ENCODE measurements at regions not wholly inside any gene's neighbourhood (a gene's known extent, or its start where the extent isn't known, plus 50 kb on each side); places are given as distances from the start of the nearest gene placed in this dataset.

- CTCF ChIA-PET, result no interaction called here
Measured at GRCh38 chr21:28752131-28752530, 240.5 kb downstream of the LTN1 start.

GRCh38 chr21:28751176-28751575 is 241.5 kb downstream of the LTN1 start:
- DNase-seq, result no peak
- H3K36me3 Mint-ChIP-seq (ENCODE audit: insufficient read depth, unreplicated experiment), result no peaks in the 10 kb centered on the region
- TF ChIP-seq, protein P1, sequence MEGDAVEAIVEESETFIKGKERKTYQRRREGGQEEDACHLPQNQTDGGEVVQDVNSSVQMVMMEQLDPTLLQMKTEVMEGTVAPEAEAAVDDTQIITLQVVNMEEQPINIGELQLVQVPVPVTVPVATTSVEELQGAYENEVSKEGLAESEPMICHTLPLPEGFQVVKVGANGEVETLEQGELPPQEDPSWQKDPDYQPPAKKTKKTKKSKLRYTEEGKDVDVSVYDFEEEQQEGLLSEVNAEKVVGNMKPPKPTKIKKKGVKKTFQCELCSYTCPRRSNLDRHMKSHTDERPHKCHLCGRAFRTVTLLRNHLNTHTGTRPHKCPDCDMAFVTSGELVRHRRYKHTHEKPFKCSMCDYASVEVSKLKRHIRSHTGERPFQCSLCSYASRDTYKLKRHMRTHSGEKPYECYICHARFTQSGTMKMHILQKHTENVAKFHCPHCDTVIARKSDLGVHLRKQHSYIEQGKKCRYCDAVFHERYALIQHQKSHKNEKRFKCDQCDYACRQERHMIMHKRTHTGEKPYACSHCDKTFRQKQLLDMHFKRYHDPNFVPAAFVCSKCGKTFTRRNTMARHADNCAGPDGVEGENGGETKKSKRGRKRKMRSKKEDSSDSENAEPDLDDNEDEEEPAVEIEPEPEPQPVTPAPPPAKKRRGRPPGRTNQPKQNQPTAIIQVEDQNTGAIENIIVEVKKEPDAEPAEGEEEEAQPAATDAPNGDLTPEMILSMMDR (IDR thresholded peaks at IDR 0.05; ENCODE audit: insufficient read depth in 1 of 2, low read depth in 1 of 2, low read length in 1 of 2, severe bottlenecking in 1 of 2, unreplicated experiment in 1 of 2), result no peak
- no peak overlapping the region for H3K27ac Mint-ChIP-seq (ENCODE audit: unreplicated experiment)
- Histone ChIP-seq H3K9me3 (no peaks in the 10 kb centered on the region), H3K36me3 (ENCODE audit: control insufficient read depth, insufficient read depth, low read length) (no peaks in the 10 kb centered on the region), H3K4me1 (no peaks in the 10 kb centered on the region), H3K27me3 (replicated peaks; ENCODE audit: control insufficient read depth, insufficient read depth, low read length) (no peaks in the 10 kb centered on the region), H3K4me3 (ENCODE audit: low read depth, low read length) (no peak overlapping the region)
- no peaks in the 10 kb centered on the region for H3K27me3 Mint-ChIP-seq (ENCODE audit: insufficient read depth, unreplicated experiment)
- no peak overlapping the region for H3K4me3 Mint-ChIP-seq (ENCODE audit: unreplicated experiment)
- POLR2A ChIA-PET, result no interaction called here
- no TSS peak for BruUV-seq (replicated peaks)
- intact Hi-C loops (cut with micrococcal nuclease; ENCODE audit: unreplicated experiment), result no loop called here
- no peaks in the 10 kb centered on the region for H3K4me1 Mint-ChIP-seq (ENCODE audit: low read depth, unreplicated experiment)
- no peaks in the 10 kb centered on the region for H3K9me3 Mint-ChIP-seq (ENCODE audit: unreplicated experiment)
- CTCF ChIA-PET, result no interaction called here

More at GRCh38 chr21:28752131-28752530, 240.5 kb downstream of the LTN1 start:
- Histone ChIP-seq H3K4me3 (ENCODE audit: low read depth, low read length) (no peak overlapping the region), H3K27me3 (replicated peaks; ENCODE audit: control insufficient read depth, insufficient read depth, low read length) (no peaks in the 10 kb centered on the region), H3K4me1 (no peaks in the 10 kb centered on the region), H3K36me3 (ENCODE audit: control insufficient read depth, insufficient read depth, low read length) (no peaks in the 10 kb centered on the region), H3K9me3 (no peaks in the 10 kb centered on the region)
- intact Hi-C loops (cut with micrococcal nuclease; ENCODE audit: unreplicated experiment), result no loop called here
- no TSS peak for BruUV-seq (replicated peaks)
- TF ChIP-seq, protein P1 (IDR thresholded peaks at IDR 0.05; ENCODE audit: insufficient read depth in 1 of 2, low read depth in 1 of 2, low read length in 1 of 2, severe bottlenecking in 1 of 2, unreplicated experiment in 1 of 2), result no peak
- Mint-ChIP-seq H3K9me3 (ENCODE audit: unreplicated experiment) (no peaks in the 10 kb centered on the region), H3K27ac (ENCODE audit: unreplicated experiment) (no peak overlapping the region), H3K36me3 (ENCODE audit: insufficient read depth, unreplicated experiment) (no peaks in the 10 kb centered on the region), H3K4me1 (ENCODE audit: low read depth, unreplicated experiment) (no peaks in the 10 kb centered on the region), H3K4me3 (ENCODE audit: unreplicated experiment) (no peak overlapping the region), H3K27me3 (ENCODE audit: insufficient read depth, unreplicated experiment) (no peaks in the 10 kb centered on the region)
- POLR2A ChIA-PET, result no interaction called here
- no peak for DNase-seq

- no peaks in the 10 kb centered on the region for H3K4me1 Mint-ChIP-seq (ENCODE audit: low read depth, unreplicated experiment)
- no peak overlapping the region for H3K4me3 Mint-ChIP-seq (ENCODE audit: unreplicated experiment)
- H3K36me3 Mint-ChIP-seq (ENCODE audit: insufficient read depth, unreplicated experiment), result no peaks in the 10 kb centered on the region
- no peak for DNase-seq
- BruUV-seq (replicated peaks), result no TSS peak
- H3K27me3 Mint-ChIP-seq (ENCODE audit: insufficient read depth, unreplicated experiment), result no peaks in the 10 kb centered on the region
- no peaks in the 10 kb centered on the region for H3K4me1 ChIP-seq
- no peaks in the 10 kb centered on the region for H3K9me3 Mint-ChIP-seq (ENCODE audit: unreplicated experiment)
- no peaks in the 10 kb centered on the region for H3K36me3 ChIP-seq (ENCODE audit: control insufficient read depth, insufficient read depth, low read length)
- no peaks in the 10 kb centered on the region for H3K9me3 ChIP-seq
- POLR2A ChIA-PET, result no interaction called here
- H3K27ac Mint-ChIP-seq (ENCODE audit: unreplicated experiment), result no peak overlapping the region
- intact Hi-C loops (cut with micrococcal nuclease; ENCODE audit: unreplicated experiment), result no loop called here
- H3K4me3 ChIP-seq (ENCODE audit: low read depth, low read length), result no peak overlapping the region
- CTCF ChIA-PET, result no interaction called here
- H3K27me3 ChIP-seq (replicated peaks; ENCODE audit: control insufficient read depth, insufficient read depth, low read length), result no peaks in the 10 kb centered on the region
- TF ChIP-seq, protein P1 (IDR thresholded peaks at IDR 0.05; ENCODE audit: insufficient read depth in 1 of 2, low read depth in 1 of 2, low read length in 1 of 2, severe bottlenecking in 1 of 2, unreplicated experiment in 1 of 2), result no peak
Measured at GRCh38 chr21:28750565-28750964, 242.1 kb downstream of the LTN1 start.

All from Caco-2 (cell line).